Renal cortex interstitium (tissue), 11 donors: ENCODE measurements at regions not wholly inside any gene's neighbourhood (a gene's known extent, or its start where the extent isn't known, plus 50 kb on each side); places are given as distances from the start of the nearest gene placed in this dataset.

ENCODE experiments used
- DNase-seq, 11 donors: peaks; one replicate each; pipeline ENCODE4 v3.0.0-alpha.2; 2013; ENCODE audit warnings: low read depth in 9 of 11, low spot score in 4 of 11; ENCODE audit errors: extremely low read depth in 1 of 11

DNA sequence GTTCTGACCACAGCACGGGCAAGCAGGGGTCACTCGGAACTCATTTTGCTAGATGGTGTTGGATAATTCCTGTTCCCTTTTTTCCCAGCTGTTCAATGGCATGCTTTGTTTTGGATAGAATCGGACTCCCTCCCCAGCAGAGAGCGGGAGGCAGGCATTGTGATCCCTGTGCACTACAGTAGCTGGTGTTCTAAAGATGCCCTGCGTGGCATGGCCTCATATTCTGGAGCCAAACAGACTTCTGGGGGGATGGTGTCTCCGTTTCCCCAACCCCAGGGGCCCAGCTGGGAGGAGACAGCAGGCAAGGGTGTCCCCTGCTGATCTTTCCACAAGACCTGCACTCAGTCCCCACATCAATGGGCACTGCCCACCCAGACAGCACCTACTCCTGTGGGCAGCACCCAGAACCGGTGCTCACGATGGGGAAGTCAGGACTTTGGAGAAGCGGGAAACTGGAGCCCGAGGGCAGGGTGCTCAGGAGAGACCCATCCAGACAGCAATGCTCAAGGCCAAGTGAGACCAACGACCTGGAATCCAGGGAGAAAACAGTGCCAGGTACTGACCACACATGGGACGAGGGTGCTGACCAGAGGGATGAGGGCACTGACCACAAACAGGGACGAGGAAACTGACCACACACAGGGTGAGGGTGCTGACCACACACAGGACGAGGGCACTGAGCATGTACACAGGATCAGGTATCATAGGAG is 934.9 kb downstream of the BRD1 start:
- DNase-seq = no peak

DNA sequence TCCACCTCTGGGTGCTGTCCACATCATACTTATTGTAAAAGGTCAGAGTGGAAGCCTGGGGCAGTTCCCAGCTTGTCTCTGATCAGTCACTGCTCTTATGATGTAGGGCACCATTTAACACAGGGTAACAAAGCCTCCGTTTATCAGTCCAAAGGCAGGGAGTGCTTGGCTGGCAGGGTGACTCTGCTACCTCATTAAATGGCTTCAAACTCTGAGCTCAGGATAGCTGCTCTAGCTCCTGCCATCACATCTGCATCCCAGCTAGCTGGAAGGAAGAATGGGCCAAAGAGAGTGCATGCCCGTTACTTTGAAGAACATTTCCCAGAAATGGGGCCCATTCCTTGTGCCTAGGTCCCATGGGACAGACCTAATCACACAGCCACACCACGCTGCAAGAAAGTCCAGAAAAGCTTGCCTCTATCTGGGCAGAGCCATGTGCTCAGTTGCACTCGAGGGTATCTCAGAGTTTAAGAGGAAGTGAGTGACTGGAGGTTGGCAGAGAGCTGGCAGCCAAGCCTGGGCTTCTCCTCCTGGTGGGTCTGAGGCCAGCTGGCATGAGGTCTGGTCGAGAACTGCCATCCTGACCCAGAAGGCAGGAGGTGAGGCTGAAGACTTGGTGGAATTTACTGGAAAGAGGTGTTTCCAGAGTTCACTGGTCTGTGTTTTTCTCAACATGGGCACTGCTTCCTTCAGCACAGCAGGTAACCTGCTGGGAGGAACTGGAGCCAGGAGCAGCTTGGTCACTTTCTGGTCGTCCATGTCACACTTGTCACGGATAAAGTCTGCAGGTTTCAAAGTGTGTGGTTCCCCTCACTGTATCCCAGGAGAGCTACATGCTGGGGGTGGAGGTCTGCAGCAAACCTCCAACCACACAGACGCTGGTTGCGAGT is 935.7 kb downstream of the BRD1 start:
- no peak for DNase-seq

DNA sequence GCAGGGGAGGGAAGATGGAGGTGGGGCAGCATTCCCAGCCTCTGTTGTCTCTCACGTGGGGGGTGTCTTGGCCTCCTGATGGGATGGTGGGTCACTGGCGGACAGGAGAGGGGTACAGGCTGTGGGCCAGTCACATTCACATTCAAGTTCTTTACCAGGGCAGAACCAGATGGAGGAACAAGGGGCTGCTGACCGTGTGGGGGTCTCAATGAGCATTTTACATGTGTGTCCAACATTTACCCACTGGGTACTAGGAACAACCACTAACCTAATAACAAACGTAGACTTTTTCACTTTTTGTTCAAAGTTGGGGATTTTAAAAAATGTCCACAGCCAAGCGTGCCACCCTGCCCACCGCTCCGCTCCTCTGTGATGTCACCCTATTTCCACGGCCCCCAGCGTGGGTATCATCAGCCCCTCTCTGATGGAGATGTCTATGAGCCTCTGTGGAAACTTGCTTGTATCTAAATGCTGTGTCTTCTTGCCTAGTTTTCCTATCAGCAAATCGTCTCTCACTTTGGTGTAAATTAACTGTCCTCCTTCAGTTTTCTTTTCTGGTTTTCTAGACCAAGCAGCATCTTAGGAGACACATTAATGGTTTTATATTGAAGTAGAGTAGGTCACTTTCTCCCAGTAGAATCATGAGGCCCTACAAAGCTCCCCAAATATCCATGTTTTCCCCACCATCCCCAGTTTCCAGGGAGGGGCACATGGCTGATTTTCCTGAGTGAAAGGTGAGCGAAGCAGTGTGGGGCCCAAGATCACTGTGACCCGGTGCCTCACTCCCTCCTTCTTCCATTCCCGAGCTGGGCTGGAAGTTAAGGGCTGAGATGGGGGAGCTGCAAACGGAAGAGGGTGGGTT is 936.7 kb downstream of the BRD1 start:
- no peak for DNase-seq

DNA sequence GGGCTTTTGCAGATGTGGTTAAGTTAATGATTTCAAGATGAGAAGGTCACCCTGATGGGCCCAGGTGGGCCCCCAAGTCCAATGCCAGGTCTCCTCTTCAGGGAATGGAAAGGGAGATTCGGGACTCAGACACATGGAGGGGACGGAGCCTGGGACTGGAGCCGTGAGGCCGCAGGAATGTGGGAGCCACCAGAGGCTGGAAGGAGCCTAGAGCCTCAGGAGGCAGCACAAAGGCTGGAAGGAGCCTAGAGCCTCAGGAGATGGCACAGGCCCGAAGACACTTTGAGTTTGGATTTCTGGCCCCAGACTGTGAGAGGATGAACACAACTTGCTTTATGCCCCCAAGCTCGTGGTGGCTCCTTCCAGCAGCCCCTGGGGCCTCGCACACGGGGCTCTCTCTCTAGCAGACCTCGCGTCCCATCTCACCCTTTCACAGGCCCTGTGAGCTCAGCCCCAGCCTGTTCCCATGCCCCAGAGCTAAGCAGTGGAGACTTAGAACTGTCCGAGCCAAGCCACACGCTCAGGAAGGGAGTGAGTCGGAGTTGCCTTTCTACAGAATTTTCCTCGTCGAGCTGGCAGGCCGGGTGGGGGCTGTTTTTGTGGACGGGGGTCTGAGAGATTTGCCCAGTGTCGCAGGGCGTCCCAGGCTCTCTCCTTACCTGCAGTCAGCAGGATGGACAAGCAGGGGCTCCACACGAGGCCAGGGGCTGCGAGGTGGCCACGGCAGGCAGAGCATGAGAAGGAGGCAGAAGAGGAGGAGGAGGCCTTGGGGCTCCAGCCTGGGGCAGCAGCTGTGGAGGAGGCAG is 937.6 kb downstream of the BRD1 start:
- DNase-seq = no peak

DNA sequence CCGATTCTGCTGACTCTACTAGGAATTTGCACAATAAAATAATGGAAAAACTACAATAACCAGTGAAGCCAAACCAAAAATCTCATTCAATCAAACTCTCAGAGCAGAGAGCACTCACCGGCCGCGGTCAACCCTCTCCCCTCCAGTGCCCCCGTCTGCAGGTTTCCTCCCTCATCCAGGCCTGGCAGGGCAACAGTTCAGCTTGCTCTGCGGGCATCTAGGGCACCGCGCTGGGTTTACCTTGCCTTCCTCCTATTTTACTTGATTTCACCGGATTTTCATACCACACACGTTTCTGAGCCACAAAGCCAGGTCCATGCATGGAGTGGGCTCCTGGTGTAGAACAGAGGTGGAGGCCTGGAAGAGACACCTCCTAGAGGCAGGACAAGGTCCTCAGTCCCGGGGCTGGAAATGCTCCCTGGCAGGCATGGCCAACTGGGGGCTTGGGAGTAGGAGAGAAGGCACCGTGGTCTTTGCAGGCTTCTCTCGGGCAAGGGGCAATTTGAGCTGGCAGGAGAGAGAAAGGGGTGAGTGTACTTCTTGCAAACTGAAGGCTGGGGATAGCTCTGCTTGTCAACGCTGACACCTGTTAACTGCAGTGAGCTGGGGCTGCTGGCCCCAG is 938.4 kb downstream of the BRD1 start:
- no peak for DNase-seq

DNA sequence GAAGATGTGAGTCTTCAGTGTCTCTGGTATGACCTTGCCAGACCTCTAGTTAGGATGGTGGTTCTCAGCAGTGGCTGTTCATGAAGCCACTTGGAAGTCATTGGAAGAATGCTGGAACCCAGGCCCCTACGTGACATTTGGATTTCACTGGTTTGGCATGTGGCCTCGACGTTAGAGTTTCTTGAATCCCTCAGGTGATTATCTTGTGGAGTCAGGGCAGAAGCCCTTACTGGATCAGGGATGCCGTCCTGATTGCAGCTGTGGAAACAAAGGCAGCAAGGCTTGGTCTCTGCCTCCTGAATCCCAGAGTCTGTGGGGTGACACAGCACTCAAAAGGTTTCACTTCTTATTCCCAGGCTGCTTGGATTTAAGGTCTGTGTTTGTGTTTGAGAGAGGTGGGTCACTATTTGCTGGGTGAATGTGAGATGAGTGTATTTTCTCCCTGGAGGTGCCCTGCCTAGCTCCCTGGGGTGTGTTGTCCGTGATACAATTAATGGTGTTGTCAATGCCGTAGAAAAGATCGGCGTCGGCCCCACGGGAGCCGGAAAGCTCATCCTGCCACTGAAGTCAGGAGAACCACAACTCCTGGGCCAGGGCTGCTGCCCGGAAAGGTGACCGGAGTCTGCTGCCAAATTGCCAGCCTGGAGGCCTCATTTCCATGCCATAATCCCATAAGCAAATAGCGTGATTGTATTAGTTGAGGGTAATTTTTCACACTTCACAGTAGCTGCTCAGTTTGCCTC is 939.0 kb downstream of the BRD1 start:
- DNase-seq = no peak

DNA sequence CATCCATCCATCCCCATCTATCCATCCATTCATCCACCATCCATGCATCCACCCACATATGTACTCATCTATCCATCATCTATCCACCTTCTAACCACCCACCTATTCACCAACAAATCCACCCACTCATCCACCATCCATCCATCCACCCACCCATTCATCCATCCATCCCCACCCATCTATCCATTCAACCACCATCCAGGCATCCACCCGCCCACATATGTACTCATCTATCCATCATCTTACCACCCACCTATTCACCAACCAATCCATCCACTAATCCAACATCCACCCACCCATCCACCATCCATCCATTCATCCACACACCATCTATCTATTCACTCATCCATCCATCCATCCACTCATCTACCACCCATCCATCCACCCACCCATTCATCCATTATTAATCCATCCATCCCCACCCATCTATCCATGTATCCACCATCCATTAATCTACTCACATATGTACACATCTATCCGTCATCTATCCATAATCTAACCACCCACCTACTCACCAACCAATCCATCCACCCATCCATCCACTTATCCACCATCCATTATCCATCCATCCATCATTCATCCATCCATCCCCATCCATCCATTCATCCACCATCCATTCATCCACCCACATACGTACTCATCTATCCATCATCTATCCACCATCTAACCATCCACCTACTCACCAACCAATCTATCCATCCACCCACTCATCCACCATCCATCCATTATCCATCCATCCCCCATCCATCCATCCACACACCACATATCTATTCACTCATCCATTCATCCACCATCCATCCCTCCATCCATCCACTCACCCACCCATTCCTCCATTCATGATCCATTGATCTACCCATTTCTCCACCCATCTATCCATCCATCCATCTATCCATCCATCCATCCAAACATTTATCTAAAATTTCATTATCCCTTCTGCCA is 940.0 kb downstream of the BRD1 start:
- DNase-seq = no peak

DNA sequence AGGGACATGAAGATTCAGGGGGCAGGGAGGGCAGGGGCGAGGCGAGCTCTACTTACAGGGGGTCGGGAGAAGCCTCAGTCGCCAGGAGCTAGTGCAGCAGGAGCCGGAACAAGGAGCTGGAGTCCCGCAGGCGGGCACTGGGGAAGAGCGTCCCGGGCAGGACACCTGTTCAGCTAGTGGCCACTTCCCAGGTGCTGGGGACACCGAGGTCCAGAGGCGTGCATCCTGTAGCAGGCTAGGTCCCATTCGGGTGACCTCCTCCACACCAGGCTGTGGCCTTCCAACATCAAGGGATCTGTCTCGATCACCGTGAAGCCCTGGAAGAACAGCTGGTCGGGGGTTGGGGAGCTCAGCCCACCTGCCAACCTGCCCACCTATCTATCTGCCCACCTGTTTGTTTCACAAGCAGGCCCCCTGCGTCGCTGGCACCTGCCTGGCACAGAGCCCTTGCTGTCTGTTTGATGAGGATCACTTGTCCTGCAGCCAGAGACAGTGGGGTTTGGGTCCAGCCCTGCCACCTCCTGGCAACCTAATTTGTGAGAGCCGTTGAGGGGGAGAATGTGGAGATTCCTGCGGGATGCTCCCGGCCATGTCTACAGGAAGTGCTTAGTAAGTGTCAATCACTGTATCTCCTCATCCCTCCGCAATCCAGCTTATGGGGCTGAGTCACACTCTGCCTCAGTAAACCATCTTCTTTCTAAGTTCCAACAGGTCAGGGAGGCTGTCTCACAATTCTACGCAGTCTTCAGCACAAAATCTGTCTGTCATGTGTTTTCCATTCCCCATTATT is 940.9 kb downstream of the BRD1 start:
- no peak for DNase-seq

DNA sequence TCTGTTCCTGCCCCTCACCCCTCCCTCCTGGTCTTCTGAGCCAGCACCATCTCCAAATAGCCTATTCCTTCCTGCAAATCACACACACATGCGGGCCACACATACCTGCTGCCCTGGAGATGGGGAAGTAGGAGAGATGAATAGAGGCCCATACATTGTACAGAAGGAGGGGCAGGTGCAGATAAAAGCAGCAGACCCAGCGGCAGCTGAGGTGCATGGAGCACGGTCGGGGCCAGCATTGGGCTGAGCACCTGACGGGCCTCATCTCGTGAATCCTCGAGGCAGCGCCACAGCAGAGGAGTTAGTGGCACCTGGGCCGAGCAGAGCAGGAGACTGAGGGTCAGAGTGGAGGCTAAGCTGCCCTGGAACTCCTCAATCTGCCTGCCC is 941.8 kb downstream of the BRD1 start:
- DNase-seq = no peak

DNA sequence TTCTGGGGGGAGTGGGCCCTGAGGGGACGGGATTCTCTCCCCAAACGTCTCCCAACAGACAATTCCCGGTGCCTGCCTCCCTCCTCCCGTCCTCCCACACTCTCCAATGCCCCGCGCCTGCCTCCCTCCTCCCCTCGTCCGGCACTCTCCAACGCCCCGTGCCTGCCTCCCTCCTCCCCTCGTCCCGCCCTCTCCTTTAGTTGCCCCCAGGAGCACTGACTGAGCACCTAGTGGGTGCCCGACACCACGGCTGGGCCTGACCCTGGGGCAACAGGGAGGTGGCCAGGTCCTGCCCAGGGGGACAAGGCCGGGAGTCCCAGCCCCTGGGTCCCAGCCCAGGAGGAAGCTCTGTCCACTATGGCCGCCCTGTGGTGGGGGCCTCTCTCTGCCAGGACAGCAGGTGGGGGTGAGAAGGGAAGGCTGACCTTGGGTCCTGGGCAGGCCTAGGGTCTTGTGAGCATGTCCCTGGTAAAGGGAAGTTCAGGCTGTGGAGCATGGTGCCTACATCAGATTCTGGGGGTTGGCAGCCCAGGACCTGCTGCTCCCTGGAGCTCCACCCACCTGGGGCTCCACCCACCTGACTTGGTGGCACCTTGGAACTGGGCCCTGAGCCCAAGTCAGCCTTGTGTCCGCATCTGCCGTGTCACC is 942.3 kb downstream of the BRD1 start:
- DNase-seq = no peak

DNA sequence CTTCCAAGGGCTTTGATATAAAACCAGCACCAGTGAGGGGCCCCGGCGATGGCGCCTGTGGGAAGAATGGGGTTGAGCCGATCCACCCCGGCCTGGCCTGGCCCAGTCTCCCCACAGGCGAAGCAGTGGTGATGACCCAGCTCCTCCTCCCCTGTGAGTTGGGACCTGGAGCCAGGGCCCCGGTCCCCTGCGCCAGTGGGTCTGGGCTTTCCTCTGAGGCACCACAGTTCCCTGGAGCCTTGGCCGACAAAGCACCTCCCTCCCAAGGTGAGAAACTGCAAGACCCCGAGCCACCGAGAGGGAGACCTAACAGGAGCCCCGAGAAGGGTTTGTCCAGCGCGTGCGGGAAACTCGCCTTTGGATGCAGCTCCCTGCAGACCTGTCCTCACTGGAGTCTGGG is 942.9 kb downstream of the BRD1 start:
- DNase-seq = no peak

DNA sequence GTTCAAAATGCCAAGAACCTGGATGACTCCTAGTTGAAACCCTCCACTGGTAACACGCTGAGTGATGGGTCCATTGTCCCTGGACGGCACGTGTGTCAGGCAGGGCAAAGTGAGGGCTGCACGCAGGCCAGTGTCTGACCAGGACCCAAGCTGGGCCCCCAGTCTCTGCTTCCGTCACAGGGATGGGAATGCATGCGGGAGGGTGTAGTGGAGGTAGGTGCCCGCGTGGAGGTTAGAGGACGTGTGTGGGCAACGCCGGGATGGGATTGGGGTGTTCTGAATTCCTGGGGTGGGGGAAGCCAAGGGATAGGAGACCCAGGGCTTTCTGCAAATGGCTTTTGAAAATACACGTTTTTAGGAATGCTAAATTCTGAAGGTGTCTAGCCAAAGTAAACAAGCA is 943.3 kb downstream of the BRD1 start:
- no peak for DNase-seq

DNA sequence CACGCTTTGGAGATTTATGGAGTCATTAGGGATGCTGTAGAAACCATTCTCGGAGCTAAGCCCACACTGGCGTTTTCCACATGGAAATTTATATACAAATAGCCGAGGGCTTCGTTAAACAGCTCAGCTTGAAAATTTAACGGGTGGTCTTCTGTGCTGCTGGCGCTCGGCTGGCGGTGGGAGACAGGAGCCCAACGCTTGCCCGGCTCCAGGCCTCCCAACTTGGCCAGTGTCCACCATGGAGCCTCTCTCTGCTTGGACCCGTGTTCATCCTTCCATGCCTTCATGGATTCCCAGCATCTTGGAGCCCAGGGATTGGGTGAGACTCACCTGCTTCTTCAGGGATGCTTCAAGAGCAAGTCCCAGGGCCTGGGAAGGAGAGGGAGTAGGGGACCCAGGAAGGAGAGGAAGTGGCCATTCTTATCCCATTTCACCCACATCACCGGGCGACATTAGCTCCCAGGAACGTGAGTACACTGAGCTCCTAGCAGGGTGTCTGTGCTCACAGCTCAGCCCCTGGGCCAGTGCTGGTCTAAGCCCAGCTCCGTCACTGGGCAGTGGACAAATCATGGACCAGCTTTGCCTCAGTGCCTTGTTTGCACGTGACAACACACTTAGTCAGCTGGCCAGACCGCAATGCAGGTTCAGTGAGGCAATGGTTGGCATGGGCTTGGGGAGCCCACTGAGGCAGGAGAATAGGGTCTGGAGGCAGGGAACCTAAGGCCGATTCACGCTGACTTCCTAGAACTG is 944.3 kb downstream of the BRD1 start:
- DNase-seq = no peak

DNA sequence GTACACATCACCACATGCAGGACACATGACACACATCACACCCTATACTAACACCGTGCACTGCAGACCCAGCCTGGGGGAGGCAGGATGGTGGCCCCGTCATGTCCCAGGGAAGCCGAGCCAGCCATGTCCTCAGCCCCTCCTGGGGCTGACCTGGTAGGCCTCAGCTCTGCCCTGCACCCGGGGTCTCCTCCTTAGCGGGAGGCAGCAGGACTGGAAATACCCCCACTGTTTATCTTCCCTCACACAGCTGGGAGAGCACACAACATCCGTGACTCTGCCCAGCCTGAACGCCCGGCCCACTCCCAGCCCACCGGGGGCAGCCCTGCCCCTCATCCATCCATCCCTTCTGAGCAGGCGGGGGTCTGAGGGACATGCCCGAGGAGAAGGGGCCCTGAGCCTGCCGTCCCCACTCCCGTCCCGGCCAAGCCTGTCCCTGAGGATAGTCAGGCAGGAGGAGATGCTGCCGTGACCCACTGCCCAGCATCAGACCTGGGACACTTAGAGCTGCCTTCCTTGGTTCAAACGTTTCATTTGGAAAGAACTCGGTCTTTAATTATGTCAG is 945.0 kb downstream of the BRD1 start:
- DNase-seq = no peak
